ENCODE measurements at regions not wholly inside any gene's neighbourhood (a gene's known extent, or its start where the extent isn't known, plus 50 kb on each side); places are given as distances from the start of the nearest gene placed in this dataset.
"Not testable (repeated sequence)": the region's sequence is repeated elsewhere in the genome, so short reads cannot be mapped to it uniquely, and the experiment has no call there.

GRCh38 chr19:30066781-30067759 lies 125.0 kb downstream of the URI1 start:
- no peak for DNase-seq (ENCODE audit: low read depth in 4 of 4, low spot score in 3 of 4)

- DNase-seq (ENCODE audit: low read depth in 4 of 4, low spot score in 3 of 4): not testable (repeated sequence)
These were observed 126.0 kb downstream of the URI1 start for GRCh38 chr19:30067956-30068506.

DNA sequence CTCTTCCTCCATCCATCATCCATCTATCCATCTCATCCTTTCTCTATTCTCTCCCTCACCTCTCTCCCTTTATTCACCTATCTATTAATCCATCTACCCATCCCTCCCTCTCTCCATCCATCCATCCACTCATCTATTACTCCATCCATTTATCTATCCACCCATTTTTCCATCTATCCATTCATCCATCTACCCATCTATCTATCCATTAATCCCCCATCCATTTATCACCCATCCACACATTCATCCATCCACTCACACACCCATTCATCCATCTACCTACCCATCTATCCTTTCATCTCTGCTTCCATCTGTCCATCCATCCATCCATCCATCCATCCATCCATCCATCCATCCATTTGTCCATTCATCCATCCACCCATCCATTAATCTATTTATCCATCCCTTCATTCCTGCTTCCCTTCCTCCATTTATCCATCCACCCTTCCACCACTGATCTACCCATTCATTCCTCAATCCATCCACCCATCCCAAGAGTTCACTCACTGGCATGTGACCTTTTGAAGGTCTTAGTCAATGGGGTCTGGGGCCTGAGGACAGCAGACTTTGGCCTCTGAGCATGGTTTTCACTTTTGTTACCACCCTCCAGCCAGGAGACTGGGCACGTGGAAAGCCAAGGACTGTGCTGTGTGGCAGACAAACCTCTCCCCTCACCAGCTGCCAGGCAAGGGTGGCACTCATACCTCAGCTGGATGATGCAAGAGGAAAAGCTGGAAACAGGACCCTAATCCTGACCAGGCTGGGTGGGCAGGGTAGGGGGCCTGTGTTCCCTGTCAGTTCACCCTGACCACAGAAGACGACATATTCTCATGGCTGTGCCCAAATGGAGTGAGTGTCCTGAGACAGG lies 126.7 kb downstream of the URI1 start:
- DNase-seq (ENCODE audit: low read depth in 4 of 4, low spot score in 3 of 4): no peak

DNA sequence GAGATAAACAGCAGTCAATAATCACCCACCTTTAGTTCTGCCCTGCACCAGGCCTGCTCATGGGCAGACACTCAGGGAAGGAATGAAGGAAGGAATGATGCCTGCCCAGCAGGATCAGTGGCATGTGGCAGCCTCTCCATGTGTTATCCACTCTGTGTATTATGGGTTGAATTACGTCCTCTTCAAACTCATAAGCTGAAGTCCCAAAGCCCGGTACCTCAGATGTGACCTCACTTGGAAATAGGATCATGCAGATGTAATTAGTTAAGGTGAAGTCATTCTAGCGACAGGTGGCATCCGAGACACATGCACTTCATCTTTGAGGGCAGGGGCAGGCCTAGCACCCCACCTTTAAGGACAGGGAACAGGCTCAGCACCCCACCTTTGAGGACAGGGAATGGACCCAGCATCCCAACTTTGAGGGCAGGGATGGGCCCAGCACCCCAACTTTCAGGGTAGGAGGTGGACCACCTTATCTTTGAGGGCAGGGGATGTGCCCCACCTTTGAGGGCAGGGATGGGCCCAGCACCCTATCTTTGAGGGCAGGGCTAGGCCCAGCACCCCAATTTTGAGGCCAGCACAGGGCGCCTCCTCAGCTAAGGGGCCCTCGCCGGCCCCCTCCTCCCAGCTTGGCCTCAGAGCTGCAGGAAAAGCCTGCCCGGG lies 127.6 kb downstream of the URI1 start:
- no peak for DNase-seq (ENCODE audit: low read depth in 4 of 4, low spot score in 3 of 4)

DNA sequence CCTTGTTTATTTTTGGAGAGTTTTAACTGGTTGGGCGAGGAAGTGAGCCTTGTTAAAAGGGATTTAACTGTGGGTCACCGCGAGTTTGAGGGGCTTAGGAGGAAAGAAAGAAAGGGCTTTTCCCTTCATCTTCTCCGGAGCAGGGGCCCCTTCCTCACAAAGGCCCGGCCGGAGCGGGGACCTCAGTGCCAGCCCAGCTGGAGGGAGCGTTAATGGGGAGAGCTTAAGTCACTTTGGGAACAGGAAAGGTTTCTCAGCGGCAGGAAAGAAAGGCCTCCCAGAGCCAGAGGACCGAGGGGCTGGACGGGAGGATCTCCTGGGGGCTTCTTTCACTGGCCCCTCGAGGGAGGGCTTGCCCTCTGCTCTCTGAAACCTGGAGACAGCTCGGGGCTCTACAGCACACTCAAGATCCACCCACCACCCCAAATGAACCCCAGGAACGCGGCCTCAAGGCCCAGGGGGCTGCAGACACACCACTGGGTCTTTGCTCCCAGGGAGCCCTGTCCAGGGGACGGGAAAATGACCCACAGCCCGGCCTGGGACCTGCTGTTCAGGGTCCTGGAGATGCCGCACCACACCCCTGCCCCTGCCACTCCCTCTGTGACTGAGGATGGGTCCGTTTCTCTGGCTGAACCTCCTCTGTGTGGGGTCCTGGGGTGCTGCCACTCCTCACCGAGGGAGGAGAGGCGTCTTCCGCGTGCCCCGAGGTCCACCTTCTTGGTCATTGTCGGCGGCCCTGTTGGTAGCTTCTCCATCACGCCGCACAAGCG lies 128.3 kb downstream of the URI1 start:
- DNase-seq (ENCODE audit: low read depth in 4 of 4, low spot score in 3 of 4): no peak

GRCh38 chr19:30070968-30071632 lies 129.1 kb downstream of the URI1 start:
- no peak for DNase-seq (ENCODE audit: low read depth in 4 of 4, low spot score in 3 of 4)

GRCh38 chr19:30071871-30072270 lies 129.8 kb downstream of the URI1 start:
- DNase-seq (ENCODE audit: low read depth in 4 of 4, low spot score in 3 of 4): no peak

DNA sequence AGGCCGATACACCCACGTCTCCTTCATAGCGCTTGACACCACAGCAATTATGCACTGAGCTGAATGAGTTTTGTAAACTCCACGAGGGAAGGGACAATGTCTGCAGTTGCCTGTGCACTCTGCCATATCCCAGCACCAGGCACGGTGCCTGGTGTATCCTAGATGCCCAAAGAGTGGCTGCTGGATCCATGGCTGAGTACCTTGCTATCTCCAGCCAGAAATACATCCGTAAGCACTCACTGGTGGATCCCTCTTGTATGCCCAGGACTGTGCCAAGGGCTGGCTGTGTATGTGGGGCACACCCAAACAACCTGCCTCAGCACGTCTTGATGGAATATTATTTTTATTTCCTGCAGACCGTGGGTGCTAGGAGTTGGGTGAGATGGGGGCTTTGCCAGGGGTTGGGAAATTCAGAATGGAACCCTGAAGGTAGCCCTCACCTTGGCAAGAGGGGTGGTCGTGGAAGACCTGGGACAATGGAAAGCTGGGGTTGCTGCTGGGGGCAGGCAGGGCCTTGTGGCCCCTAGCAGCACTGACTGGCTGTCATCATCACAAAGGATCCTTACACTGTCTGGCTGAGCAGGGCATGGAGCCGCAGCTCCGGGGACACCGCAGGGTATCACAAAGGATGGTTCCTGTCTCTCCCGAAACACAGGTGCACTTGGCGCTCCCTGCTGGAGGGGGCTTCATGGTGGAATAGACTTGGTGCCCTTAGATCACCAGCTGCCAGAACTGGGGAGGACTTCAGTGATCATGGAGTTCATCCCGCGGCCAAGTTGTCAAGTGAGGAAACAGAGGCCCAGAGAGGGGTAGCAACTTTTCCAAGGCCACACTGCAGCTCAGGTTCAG lies 131.3 kb downstream of the URI1 start:
- DNase-seq (ENCODE audit: low read depth in 4 of 4, low spot score in 3 of 4): no peak

DNA sequence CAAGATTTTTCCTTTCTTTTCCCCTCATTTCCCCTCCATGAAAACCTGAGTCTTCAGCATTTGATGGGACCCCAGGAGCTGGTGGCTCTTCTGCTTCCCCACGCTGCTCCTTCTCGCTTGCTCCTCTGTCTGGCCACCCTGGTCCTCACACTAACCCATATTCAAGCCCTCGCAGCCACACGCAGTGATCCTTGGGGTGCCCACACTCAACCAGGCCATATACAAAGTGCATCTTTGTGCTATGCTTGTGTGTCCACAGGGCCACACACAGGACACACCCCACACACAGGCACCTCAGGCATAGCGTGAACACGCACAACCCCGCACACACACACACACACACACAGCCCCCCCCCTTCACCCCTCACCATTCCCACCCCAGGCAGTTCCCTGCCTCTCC lies 132.1 kb downstream of the URI1 start:
- DNase-seq (ENCODE audit: low read depth in 4 of 4, low spot score in 3 of 4): no peak

- DNase-seq (ENCODE audit: low read depth in 4 of 4, low spot score in 3 of 4): no peak
These were observed 133.0 kb downstream of the URI1 start for GRCh38 chr19:30074741-30075715.

DNA sequence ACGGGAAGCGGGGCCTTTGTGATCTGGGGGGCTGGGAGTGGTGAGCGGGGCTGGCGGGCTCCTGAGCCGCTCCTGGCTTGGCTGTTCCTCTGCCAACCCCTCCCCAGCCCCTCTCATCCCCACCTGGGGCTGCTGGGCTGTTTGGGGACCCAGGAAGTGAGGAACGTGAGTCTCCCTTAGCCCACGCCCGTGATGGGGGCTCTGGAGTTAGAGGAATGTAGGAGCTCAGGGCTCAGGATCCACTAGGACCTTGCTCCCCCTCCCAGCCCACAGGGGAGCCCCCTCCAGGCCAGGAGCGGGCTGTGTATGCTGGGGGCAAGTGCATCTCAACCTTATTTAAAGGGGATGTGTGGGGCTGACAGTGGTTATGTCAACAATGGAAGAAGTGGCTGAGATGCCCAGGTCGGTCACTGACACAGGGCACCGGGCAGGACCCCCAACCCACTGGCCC lies 134.1 kb downstream of the URI1 start:
- no peak for DNase-seq (ENCODE audit: low read depth in 4 of 4, low spot score in 3 of 4)

GRCh38 chr19:30076751-30077670 lies 135.0 kb downstream of the URI1 start:
- no peak for DNase-seq (ENCODE audit: low read depth in 4 of 4, low spot score in 3 of 4)

DNA sequence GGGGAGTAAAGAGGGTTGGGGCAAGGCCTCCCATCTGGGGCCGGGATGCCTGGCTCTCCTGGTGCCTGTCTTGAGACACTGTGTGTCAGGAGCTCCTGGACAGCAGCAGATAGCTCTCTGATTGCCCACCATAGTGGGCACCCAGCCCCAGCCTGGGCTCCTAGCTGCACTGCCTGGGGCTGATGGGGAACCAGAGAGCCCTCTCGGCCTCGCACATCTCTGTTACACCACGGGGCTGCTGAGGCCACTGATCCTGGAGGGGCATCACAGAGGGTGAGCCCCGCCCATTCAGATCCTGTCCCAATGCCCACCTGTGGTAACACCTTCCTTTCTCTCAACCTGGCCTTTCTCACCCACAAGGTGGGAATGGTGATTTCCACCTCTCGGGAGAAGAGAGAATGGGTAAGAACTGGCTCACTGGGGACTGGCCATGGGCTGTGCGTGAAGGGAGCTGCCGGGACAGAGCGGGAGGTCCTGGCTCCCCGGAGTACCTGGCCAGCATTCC lies 135.9 kb downstream of the URI1 start:
- DNase-seq (ENCODE audit: low read depth in 4 of 4, low spot score in 3 of 4): no peak

- no peak for DNase-seq (ENCODE audit: low read depth in 4 of 4, low spot score in 3 of 4)
These were observed 136.4 kb downstream of the URI1 start for GRCh38 chr19:30078381-30078910.

- DNase-seq (ENCODE audit: low read depth in 4 of 4, low spot score in 3 of 4): no peak
These were observed 137.2 kb downstream of the URI1 start for GRCh38 chr19:30079200-30079599.

DNA sequence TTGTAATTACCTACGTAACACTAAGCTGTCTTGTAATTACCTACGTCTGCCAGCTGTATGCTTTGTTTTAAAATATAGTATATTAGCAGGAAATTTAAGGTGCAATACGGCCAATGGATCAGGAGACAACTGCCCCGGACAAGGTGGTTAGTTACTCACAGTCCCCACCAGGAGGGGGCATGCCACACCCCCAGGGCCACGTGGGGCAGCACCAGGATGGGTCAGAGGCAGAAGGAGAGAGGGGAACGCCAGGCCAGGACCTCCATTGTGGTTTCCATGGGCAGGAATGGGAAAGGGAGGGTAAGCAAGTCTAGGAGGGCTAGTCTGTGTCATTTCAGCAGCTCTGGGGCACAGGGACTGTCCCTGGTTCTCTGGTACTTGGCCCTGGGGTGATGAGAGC lies 140.1 kb downstream of the URI1 start:
- DNase-seq (ENCODE audit: low read depth in 4 of 4, low spot score in 3 of 4): no peak

Data from left renal pelvis (tissue), 4 donors.